AG10803 (cell line): ENCODE measurements at regions not wholly inside any gene's neighbourhood (a gene's known extent, or its start where the extent isn't known, plus 50 kb on each side); places are given as distances from the start of the nearest gene placed in this dataset.

Experiments used
- DNase-seq: peaks from one replicate; pipeline ENCODE4 v3.0.0; 2010; ENCODE audit warnings: low read depth
- H3K4me3 ChIP-seq: 2 replicates; pipeline ENCODE4 v1.5.1; 2011; ENCODE audit warnings: mild to moderate bottlenecking, low read length, control low read depth
- TF ChIP-seq, protein P1 (sequence below): conservative IDR thresholded peaks from 2 replicates; pipeline ENCODE4 v1.5.1; 2011; ENCODE audit warnings: mild to moderate bottlenecking, low read length, control low read depth, inconsistent platforms

GRCh38 chr6:93932175-93932574 is 512.8 kb upstream of the EPHA7 start:
- TF ChIP-seq, protein P1, sequence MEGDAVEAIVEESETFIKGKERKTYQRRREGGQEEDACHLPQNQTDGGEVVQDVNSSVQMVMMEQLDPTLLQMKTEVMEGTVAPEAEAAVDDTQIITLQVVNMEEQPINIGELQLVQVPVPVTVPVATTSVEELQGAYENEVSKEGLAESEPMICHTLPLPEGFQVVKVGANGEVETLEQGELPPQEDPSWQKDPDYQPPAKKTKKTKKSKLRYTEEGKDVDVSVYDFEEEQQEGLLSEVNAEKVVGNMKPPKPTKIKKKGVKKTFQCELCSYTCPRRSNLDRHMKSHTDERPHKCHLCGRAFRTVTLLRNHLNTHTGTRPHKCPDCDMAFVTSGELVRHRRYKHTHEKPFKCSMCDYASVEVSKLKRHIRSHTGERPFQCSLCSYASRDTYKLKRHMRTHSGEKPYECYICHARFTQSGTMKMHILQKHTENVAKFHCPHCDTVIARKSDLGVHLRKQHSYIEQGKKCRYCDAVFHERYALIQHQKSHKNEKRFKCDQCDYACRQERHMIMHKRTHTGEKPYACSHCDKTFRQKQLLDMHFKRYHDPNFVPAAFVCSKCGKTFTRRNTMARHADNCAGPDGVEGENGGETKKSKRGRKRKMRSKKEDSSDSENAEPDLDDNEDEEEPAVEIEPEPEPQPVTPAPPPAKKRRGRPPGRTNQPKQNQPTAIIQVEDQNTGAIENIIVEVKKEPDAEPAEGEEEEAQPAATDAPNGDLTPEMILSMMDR = no peak
- H3K4me3 ChIP-seq = no peak overlapping the region
- no peak for DNase-seq

GRCh38 chr6:93927731-93928130 is 508.4 kb upstream of the EPHA7 start:
- no peak overlapping the region for H3K4me3 ChIP-seq
- TF ChIP-seq, protein P1 = no peak
- DNase-seq = no peak

- no peak for DNase-seq
- TF ChIP-seq, protein P1 = no peak
- no peak overlapping the region for H3K4me3 ChIP-seq
Measured at GRCh38 chr6:93919365-93919764, 500.0 kb upstream of the EPHA7 start.

- TF ChIP-seq, protein P1 = no peak
- DNase-seq = no peak
- no peak overlapping the region for H3K4me3 ChIP-seq
Measured at GRCh38 chr6:93918258-93918657, 498.9 kb upstream of the EPHA7 start.

DNA sequence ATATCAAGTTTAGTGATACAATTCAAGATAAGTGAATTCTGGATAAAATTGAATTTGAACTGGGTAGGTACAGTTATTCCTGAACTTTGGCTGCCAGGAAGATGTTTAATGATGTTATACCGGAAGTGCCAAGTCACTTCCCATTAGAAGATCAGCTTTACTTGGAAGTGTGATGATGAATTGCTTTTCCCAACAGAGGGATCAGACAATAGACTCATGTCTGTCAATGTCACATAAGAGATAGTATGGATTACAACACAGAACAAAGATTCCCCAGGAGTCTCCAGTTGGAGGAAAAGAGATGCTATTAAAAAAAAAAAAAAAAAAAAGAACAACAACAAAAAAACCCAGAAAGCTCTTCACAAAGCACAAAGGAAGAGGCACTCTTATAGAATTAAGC is 497.9 kb upstream of the EPHA7 start:
- TF ChIP-seq, protein P1 = no peak
- no peak overlapping the region for H3K4me3 ChIP-seq
- DNase-seq = no peak

DNA sequence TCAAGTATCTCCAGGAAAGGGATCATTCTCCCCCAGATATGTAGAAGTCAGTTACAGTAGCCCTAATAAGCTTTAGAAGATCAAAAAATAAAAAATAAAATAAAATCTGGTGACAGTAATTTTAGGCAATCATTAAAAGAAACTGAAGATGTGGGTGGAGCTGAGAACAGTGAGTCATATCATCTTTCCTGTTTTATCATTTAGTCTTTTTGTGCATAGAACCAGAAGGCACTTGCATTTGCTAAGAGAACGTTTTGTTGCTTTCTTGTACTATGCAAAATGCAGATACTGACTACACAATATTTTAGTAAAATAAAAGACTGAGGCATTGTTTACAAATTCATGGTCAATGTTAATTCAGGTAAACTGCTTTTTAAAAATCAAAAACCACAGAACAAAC is 497.4 kb upstream of the EPHA7 start:
- TF ChIP-seq, protein P1 = no peak
- H3K4me3 ChIP-seq = no peak overlapping the region
- no peak for DNase-seq

- no peak for DNase-seq
- TF ChIP-seq, protein P1 = no peak
- H3K4me3 ChIP-seq = no peak overlapping the region
Measured at GRCh38 chr6:93915961-93916360, 496.6 kb upstream of the EPHA7 start.
